Mesothelial cell of epicardium (in vitro differentiated cells): ENCODE measurements at regions not wholly inside any gene's neighbourhood (a gene's known extent, or its start where the extent isn't known, plus 50 kb on each side); places are given as distances from the start of the nearest gene placed in this dataset.

ENCODE experiments used
- DNase-seq, 2 experiments: peaks; one replicate each; pipeline ENCODE4 v3.0.0; 2021; ENCODE audit warnings: low spot score in 2 of 2; ENCODE audit not compliant: unreplicated experiment in 2 of 2
- H3K27ac Mint-ChIP-seq: 2 replicates; pipeline ENCODE4 v1.8.0; 2021; ENCODE audit warnings: mixed read lengths
- H3K27me3 Mint-ChIP-seq: 2 replicates; pipeline ENCODE4 v1.8.0; 2021; ENCODE audit warnings: low read depth, mixed read lengths
- H3K36me3 Mint-ChIP-seq: 2 replicates; pipeline ENCODE4 v1.8.0; 2021; ENCODE audit warnings: mixed read lengths
- H3K4me1 Mint-ChIP-seq: 2 replicates; pipeline ENCODE4 v1.8.0; 2021; ENCODE audit warnings: mixed read lengths
- H3K4me3 Mint-ChIP-seq: 2 replicates; pipeline ENCODE4 v1.8.0; 2021; ENCODE audit warnings: mild to moderate bottlenecking, moderate library complexity, mixed read lengths
- H3K9me3 Mint-ChIP-seq: 2 replicates; pipeline ENCODE4 v1.8.0; 2021; ENCODE audit warnings: mixed read lengths
- CTCF ChIP-seq: fragments of 200-600 bp; sonication (generic); IDR thresholded peaks from one replicate; pipeline ENCODE4 v1.5.0; 2021; ENCODE audit warnings: antibody characterized with exemption; ENCODE audit not compliant: unreplicated experiment

GRCh38 chr11:80188076-80188627 is 747.3 kb upstream of the TENM4 start:
- no peak for DNase-seq
- Mint-ChIP-seq H3K27me3 (no peaks in the 10 kb centered on the region), H3K27ac (no peak overlapping the region), H3K9me3 (no peaks in the 10 kb centered on the region), H3K36me3 (no peaks in the 10 kb centered on the region), H3K4me1 (peaks cover 9% of the 10 kb centered on the region), H3K4me3 (no peak overlapping the region)
- TF ChIP-seq CTCF = no peak

- DNase-seq = no peak
- TF ChIP-seq CTCF = no peak
- no peaks in the 10 kb centered on the region for H3K36me3 Mint-ChIP-seq
- no peaks in the 10 kb centered on the region for H3K9me3 Mint-ChIP-seq
- peaks cover 9% of the 10 kb centered on the region for H3K4me1 Mint-ChIP-seq
- H3K27ac Mint-ChIP-seq = no peak overlapping the region
- no peaks in the 10 kb centered on the region for H3K27me3 Mint-ChIP-seq
- H3K4me3 Mint-ChIP-seq = no peak overlapping the region
These were observed 745.9 kb upstream of the TENM4 start for GRCh38 chr11:80186692-80187091.

GRCh38 chr11:80182901-80183300 is 742.1 kb upstream of the TENM4 start:
- Mint-ChIP-seq H3K27ac (no peak overlapping the region), H3K4me1 (peaks cover 8% of the 10 kb centered on the region), H3K27me3 (no peaks in the 10 kb centered on the region), H3K4me3 (no peak overlapping the region), H3K36me3 (no peaks in the 10 kb centered on the region), H3K9me3 (peaks cover 23% of the 10 kb centered on the region)
- no peak for DNase-seq
- TF ChIP-seq CTCF = no peak

GRCh38 chr11:80173371-80174136 is 732.7 kb upstream of the TENM4 start:
- no peaks in the 10 kb centered on the region for H3K27me3 Mint-ChIP-seq
- no peak for DNase-seq
- H3K36me3 Mint-ChIP-seq = no peaks in the 10 kb centered on the region
- no peak for TF ChIP-seq CTCF
- no peak overlapping the region for H3K4me3 Mint-ChIP-seq
- no peaks in the 10 kb centered on the region for H3K4me1 Mint-ChIP-seq
- no peak overlapping the region for H3K27ac Mint-ChIP-seq
- peaks cover 30% of the 10 kb centered on the region for H3K9me3 Mint-ChIP-seq

- no peaks in the 10 kb centered on the region for H3K27me3 Mint-ChIP-seq
- no peak overlapping the region for H3K4me3 Mint-ChIP-seq
- no peak for DNase-seq
These were observed 728.0 kb upstream of the TENM4 start for GRCh38 chr11:80168796-80169195.

More at GRCh38 chr11:80168796-80169195, 728.0 kb upstream of the TENM4 start:
- Mint-ChIP-seq H3K36me3 (no peaks in the 10 kb centered on the region), H3K9me3 (peaks cover 23% of the 10 kb centered on the region), H3K27ac (no peak overlapping the region), H3K4me1 (no peaks in the 10 kb centered on the region)
- TF ChIP-seq CTCF = no peak
